Right atrium auricular region (tissue), 2 donors: ENCODE measurements at regions not wholly inside any gene's neighbourhood (a gene's known extent, or its start where the extent isn't known, plus 50 kb on each side); places are given as distances from the start of the nearest gene placed in this dataset.
"Not testable (repeated sequence)": the region's sequence is repeated elsewhere in the genome, so short reads cannot be mapped to it uniquely, and the experiment has no call there.

Experiments used
- DNase-seq: peaks from one replicate; pipeline ENCODE4 v3.0.0-alpha.2; 2019; ENCODE audit warnings: low spot score
- H3K27ac ChIP-seq, 2 donors: fragments of 200-600 bp; sonication (generic); 1 replicate in 1 of 2; 2 replicates in 1 of 2; pipeline ENCODE4 v1.5.1; 2016 to 2019
- H3K27me3 ChIP-seq, 2 donors: fragments of 200-600 bp; sonication (generic); one replicate each; pipeline versions ENCODE4 v1.5.1 to v1.6.0; 2017 to 2019
- H3K36me3 ChIP-seq: fragments of 200-600 bp; sonication (generic); one replicate; pipeline ENCODE4 v1.5.1; 2016
- H3K4me1 ChIP-seq, 2 donors: fragments of 200-600 bp; sonication (generic); one replicate each; pipeline versions ENCODE4 v1.5.1 to v1.6.0; 2017 to 2019
- H3K4me3 ChIP-seq, 2 donors: fragments of 200-600 bp; sonication (generic); 1 replicate in 1 of 2; 2 replicates in 1 of 2; pipeline ENCODE4 v1.5.1; 2017 to 2019; ENCODE audit warnings: mild to moderate bottlenecking in 1 of 2, moderate library complexity in 1 of 2
- H3K9me3 ChIP-seq, 2 donors: fragments of 200-600 bp; sonication (generic); one replicate each; pipeline ENCODE4 v1.5.1; 2019
- CTCF ChIP-seq, 2 donors: fragments of 200-600 bp; sonication (generic); IDR thresholded peaks; one replicate each; pipeline ENCODE4 v1.5.1; 2019; ENCODE audit warnings: antibody characterized with exemption in 2 of 2

- DNase-seq, result no peak
- Histone ChIP-seq H3K9me3 (no peaks in the 10 kb centered on the region), H3K27ac (no peak overlapping the region), H3K36me3 (no peaks in the 10 kb centered on the region), H3K27me3 (no peaks in the 10 kb centered on the region), H3K4me1 (peaks cover 0 to 26% of the 10 kb centered on the region in 2 donors), H3K4me3 (no peak overlapping the region)
- TF ChIP-seq CTCF (IDR thresholded peaks at IDR 0.05), result no peak
These were observed 278.6 kb upstream of the KLF3 start for GRCh38 chr4:38385093-38386004.

GRCh38 chr4:38386005-38386551 is 277.9 kb upstream of the KLF3 start:
- Histone ChIP-seq H3K27me3 (no peaks in the 10 kb centered on the region), H3K9me3 (no peaks in the 10 kb centered on the region), H3K4me3 (no peak overlapping the region), H3K4me1 (peaks cover 0 to 26% of the 10 kb centered on the region in 2 donors), H3K36me3 (no peaks in the 10 kb centered on the region), H3K27ac (no peak overlapping the region)
- TF ChIP-seq CTCF (IDR thresholded peaks at IDR 0.05), result no peak
- DNase-seq, result no peak

- Histone ChIP-seq H3K27ac (peak overlapping the region in 1 of 2 donors; percentile 37), H3K4me1 (peaks cover 0 to 26% of the 10 kb centered on the region in 2 donors), H3K4me3 (no peak overlapping the region), H3K36me3 (no peaks in the 10 kb centered on the region), H3K9me3 (peaks cover 0 to under 1% of the 10 kb centered on the region in 2 donors), H3K27me3 (no peaks in the 10 kb centered on the region)
- DNase-seq, result no peak
- no peak for TF ChIP-seq CTCF (IDR thresholded peaks at IDR 0.05)
These were observed 277.3 kb upstream of the KLF3 start for GRCh38 chr4:38386654-38387188.

GRCh38 chr4:38387348-38387747 is 276.7 kb upstream of the KLF3 start:
- no peak overlapping the region for H3K4me3 ChIP-seq
- H3K27ac ChIP-seq, result peak overlapping the region in 1 of 2 donors; percentile 37
- peaks cover 0 to 26% of the 10 kb centered on the region in 2 donors for H3K4me1 ChIP-seq
- no peaks in the 10 kb centered on the region for H3K36me3 ChIP-seq
- H3K9me3 ChIP-seq, result peaks cover 0 to 7% of the 10 kb centered on the region in 2 donors
- H3K27me3 ChIP-seq, result no peaks in the 10 kb centered on the region
- no peak for TF ChIP-seq CTCF (IDR thresholded peaks at IDR 0.05)
- peak; percentile 91 for DNase-seq

- peaks cover 0 to 9% of the 10 kb centered on the region in 2 donors for H3K9me3 ChIP-seq
- no peak overlapping the region for H3K4me3 ChIP-seq
- H3K4me1 ChIP-seq, result peaks cover 0 to 26% of the 10 kb centered on the region in 2 donors
- no peak for TF ChIP-seq CTCF (IDR thresholded peaks at IDR 0.05)
- H3K27ac ChIP-seq, result peak overlapping the region in 1 of 2 donors; percentile 37
- no peaks in the 10 kb centered on the region for H3K36me3 ChIP-seq
- H3K27me3 ChIP-seq, result no peaks in the 10 kb centered on the region
- no peak for DNase-seq
These were observed 276.2 kb upstream of the KLF3 start for GRCh38 chr4:38387819-38388218.

- DNase-seq, H3K9me3 ChIP-seq, H3K27ac ChIP-seq, H3K4me3 ChIP-seq, H3K27me3 ChIP-seq, H3K36me3 ChIP-seq: not testable (repeated sequence)
- peaks cover 0 to 26% of the 10 kb centered on the region in 2 donors for H3K4me1 ChIP-seq
These were observed 275.1 kb upstream of the KLF3 start for GRCh38 chr4:38388907-38389306.
